HepG2 (cell line): ENCODE measurements at regions not wholly inside any gene's neighbourhood (a gene's known extent, or its start where the extent isn't known, plus 50 kb on each side); places are given as distances from the start of the nearest gene placed in this dataset.

Experiments
- ATAC-seq: fragments of 200-7000 bp; cut with Tn5 transposase; 3 replicates; pipeline ENCODE4 v1.9.1; 2020; ENCODE audit warnings: mild to moderate bottlenecking, moderate library complexity
- BruUV-seq: library from RNA; stranded (reverse); fragments of 400-500 nt; replicated peaks from 2 replicates; lab custom pipeline; 2021; lab: Mats Ljungman, UMichigan
- CTCF ChIA-PET: fragments of 300-600 bp; formaldehyde crosslinking; extraction: SDS; loops from one replicate; lab custom pipeline; 2021; ENCODE audit warnings: low total read pairs, inconsistent platforms, low intra/inter-chr PET ratio; lab: Yijun Ruan, JAX
- POLR2A ChIA-PET: fragments of 350-600 bp; sonication (Branson Sonifier 250); formaldehyde crosslinking; loops from one replicate; lab custom pipeline; 2020; ENCODE audit warnings: antibody characterized with exemption, inconsistent platforms; lab: Yijun Ruan, JAX
- DNase-seq: peaks from one replicate; pipeline ENCODE4 v3.0.0-alpha.2; 2015; ENCODE audit warnings: low spot score
- FAIRE-seq: peaks from 3 replicates; lab custom pipeline; 2011; peaks lifted over from hg19 to GRCh38; lab: Jason Lieb, UNC
- H2AFZ ChIP-seq: one replicate; pipeline ENCODE4 v1.6.1; 2011; ENCODE audit warnings: low read length, inconsistent platforms
- H3K27ac ChIP-seq: fragments of 300-600 bp; 3 replicates; pipeline ENCODE4 v1.8.0; 2011; ENCODE audit warnings: mixed run types, mild to moderate bottlenecking, mixed read lengths, low read length, inconsistent platforms; ENCODE audit not compliant: insufficient read depth; ENCODE audit errors: extremely low read length
- H3K27me3 ChIP-seq, 2 experiments: fragments of 200-600 bp in 1 of 2; 2 replicates in 1 of 2; 3 replicates in 1 of 2; pipeline versions ENCODE4 v1.6.0 to v1.8.0; 2011; ENCODE audit warnings: low read length in 2 of 2, mild to moderate bottlenecking in 2 of 2, moderate library complexity in 2 of 2, inconsistent platforms in 1 of 2; ENCODE audit not compliant: insufficient read depth in 2 of 2, control insufficient read depth in 1 of 2
- H3K36me3 ChIP-seq, 2 experiments: fragments of 200-600 bp in 1 of 2; replicated peaks in 1 of 2; 2 replicates in 1 of 2; 3 replicates in 1 of 2; pipeline versions ENCODE4 v1.5.1 to v1.8.0; 2011; ENCODE audit warnings: low read length in 2 of 2, inconsistent platforms in 1 of 2; ENCODE audit not compliant: insufficient read depth in 2 of 2, control insufficient read depth in 1 of 2
- H3K4me1 ChIP-seq: 2 replicates; pipeline ENCODE4 v1.5.1; 2012; ENCODE audit warnings: low read length, inconsistent platforms; ENCODE audit not compliant: insufficient read depth
- H3K4me2 ChIP-seq: 2 replicates; pipeline ENCODE4 v1.6.0; 2011; ENCODE audit warnings: low read depth, low read length, inconsistent platforms
- H3K4me3 ChIP-seq, 3 experiments: fragments of 200-600 bp in 1 of 3; sonication (generic), shearing (Covaris generic) in 1 of 3; replicated peaks in 1 of 3; 2 replicates each; pipeline ENCODE4 v1.5.1; 2011 to 2016; ENCODE audit warnings: low read length in 3 of 3, inconsistent platforms in 2 of 3, low read depth in 2 of 3, mild to moderate bottlenecking in 2 of 3, control low read depth in 1 of 3, mixed read lengths in 1 of 3; ENCODE audit not compliant: insufficient read depth in 1 of 3
- H3K79me2 ChIP-seq: one replicate; pipeline ENCODE4 v1.6.1; 2011; ENCODE audit warnings: low read length, inconsistent platforms; ENCODE audit not compliant: insufficient read depth
- H3K9ac ChIP-seq: 2 replicates; pipeline ENCODE4 v1.6.0; 2011; ENCODE audit warnings: mild to moderate bottlenecking, low read depth, low read length, inconsistent platforms; ENCODE audit not compliant: insufficient read depth
- H3K9me3 ChIP-seq: 2 replicates; pipeline ENCODE4 v1.5.1; 2012; ENCODE audit warnings: mild to moderate bottlenecking, low read length
- H4K20me1 ChIP-seq: 2 replicates; pipeline ENCODE4 v1.6.0; 2011; ENCODE audit warnings: inconsistent platforms, mild to moderate bottlenecking, low read length, moderate library complexity; ENCODE audit not compliant: insufficient read depth
- ATF7-NPFF ChIP-seq: sonication (generic); formaldehyde crosslinking; IDR thresholded peaks from 2 replicates; pipeline ENCODE4 v1.8.1; 2023; ENCODE audit warnings: mild to moderate bottlenecking, low read depth, missing genetic modification reagents, moderate library complexity
- DPF2 ChIP-seq: sonication (generic); formaldehyde crosslinking; IDR thresholded peaks from 2 replicates; pipeline ENCODE4 v1.4.0; 2020; ENCODE audit warnings: mild to moderate bottlenecking, low read depth, missing genetic modification reagents, borderline replicate concordance
- KDM2A ChIP-seq: sonication (generic); formaldehyde crosslinking; IDR thresholded peaks from 2 replicates; pipeline ENCODE4 v1.4.0; 2020; ENCODE audit warnings: low read depth, missing genetic modification reagents, borderline replicate concordance
- POLR2A ChIP-seq, 2 experiments: IDR thresholded peaks; 2 replicates each; pipeline ENCODE4 v1.6.1; 2011; ENCODE audit warnings: low read depth in 2 of 2, low read length in 2 of 2, mild to moderate bottlenecking in 1 of 2, moderate library complexity in 1 of 2; ENCODE audit not compliant: insufficient read depth in 1 of 2
- ZBTB38 ChIP-seq: sonication (generic); formaldehyde crosslinking; IDR thresholded peaks from 2 replicates; pipeline ENCODE4 v1.5.1; 2020; ENCODE audit warnings: mild to moderate bottlenecking, missing genetic modification reagents
- ZNF138 ChIP-seq: sonication (generic); formaldehyde crosslinking; IDR thresholded peaks from 2 replicates; pipeline ENCODE4 v1.5.0; 2020; ENCODE audit warnings: mild to moderate bottlenecking, low read depth, missing genetic modification reagents
- ZNF816 ChIP-seq: sonication (generic); formaldehyde crosslinking; IDR thresholded peaks from 2 replicates; pipeline ENCODE4 v1.8.0; 2022; ENCODE audit warnings: missing genetic modification reagents, mild to moderate bottlenecking, borderline replicate concordance
- WGBS: methylation state at CpG from one replicate; pipeline ENCODE4 v1.1.6; 2017; ENCODE audit warnings: low lambda C conversion rate; 5-methylcytosine and 5-hydroxymethylcytosine counted together
- in situ Hi-C: cut with HindIII; loops from 2 replicates; pipeline ENCODE4 v1.10.0; 2017; ENCODE audit warnings: low pct_unique_long_range_greater_than_20kb; ENCODE audit not compliant: extremely low pct_ligation_motif_present
- intact Hi-C: fragments of 100-400 bp; cut with micrococcal nuclease; formaldehyde crosslinking; loops from one replicate; pipeline ENCODE4 v1.10.0; 2022; ENCODE audit not compliant: unreplicated experiment
- TF ChIP-seq, protein P1 (sequence below): sonication (generic); formaldehyde crosslinking; IDR thresholded peaks from 2 replicates; pipeline ENCODE4 v1.4.0; 2020; ENCODE audit warnings: missing genetic modification reagents
- TF ChIP-seq, protein P2 (sequence below), 2 experiments: fragments of 450-650 bp in 1 of 2; sonication (generic) in 1 of 2; formaldehyde crosslinking; IDR thresholded peaks; 2 replicates each; pipeline versions ENCODE4 v1.5.0 to v1.8.0; 2020 to 2022; ENCODE audit warnings: mild to moderate bottlenecking in 1 of 2, missing genetic modification reagents in 1 of 2
- TF ChIP-seq, protein P3 (sequence below): sonication (generic); formaldehyde crosslinking; IDR thresholded peaks from 2 replicates; pipeline ENCODE4 v1.8.0; 2022; ENCODE audit warnings: missing genetic modification reagents, mild to moderate bottlenecking, inconsistent platforms, borderline replicate concordance

DNA sequence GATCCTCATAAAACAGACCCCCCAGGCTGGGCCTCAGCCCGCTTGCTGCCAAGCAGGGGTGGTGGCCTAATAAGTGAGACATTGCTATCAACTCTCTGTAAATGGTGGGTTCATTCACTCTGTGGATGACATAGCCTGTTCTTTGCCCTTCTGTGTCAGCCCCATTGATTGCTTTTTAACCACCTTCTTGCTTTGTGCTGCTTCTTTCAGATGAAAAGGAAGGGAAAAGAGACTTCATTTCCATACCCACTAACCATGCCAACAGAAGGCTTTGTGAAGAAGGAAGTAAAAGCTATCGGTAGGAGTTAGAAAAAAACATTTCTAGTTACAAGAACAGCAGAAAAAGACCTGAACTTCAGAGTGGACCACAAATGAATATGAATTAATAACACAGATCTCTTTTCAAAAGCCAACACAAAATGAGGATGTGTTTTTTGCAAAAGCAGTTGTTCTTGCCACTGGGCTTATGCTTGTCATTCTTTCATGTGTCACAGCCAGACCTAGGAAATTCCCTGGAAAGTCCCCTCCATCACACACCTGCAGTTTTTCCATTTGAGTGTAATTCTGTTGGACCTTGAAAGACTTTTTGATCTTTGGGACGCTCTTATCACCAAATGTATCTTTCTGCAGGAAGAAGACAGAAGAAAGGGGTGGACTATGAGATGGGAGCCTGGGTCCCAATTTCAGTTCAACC is 507.7 kb downstream of the CCDC171 start (continued):
- TF ChIP-seq, protein P1, sequence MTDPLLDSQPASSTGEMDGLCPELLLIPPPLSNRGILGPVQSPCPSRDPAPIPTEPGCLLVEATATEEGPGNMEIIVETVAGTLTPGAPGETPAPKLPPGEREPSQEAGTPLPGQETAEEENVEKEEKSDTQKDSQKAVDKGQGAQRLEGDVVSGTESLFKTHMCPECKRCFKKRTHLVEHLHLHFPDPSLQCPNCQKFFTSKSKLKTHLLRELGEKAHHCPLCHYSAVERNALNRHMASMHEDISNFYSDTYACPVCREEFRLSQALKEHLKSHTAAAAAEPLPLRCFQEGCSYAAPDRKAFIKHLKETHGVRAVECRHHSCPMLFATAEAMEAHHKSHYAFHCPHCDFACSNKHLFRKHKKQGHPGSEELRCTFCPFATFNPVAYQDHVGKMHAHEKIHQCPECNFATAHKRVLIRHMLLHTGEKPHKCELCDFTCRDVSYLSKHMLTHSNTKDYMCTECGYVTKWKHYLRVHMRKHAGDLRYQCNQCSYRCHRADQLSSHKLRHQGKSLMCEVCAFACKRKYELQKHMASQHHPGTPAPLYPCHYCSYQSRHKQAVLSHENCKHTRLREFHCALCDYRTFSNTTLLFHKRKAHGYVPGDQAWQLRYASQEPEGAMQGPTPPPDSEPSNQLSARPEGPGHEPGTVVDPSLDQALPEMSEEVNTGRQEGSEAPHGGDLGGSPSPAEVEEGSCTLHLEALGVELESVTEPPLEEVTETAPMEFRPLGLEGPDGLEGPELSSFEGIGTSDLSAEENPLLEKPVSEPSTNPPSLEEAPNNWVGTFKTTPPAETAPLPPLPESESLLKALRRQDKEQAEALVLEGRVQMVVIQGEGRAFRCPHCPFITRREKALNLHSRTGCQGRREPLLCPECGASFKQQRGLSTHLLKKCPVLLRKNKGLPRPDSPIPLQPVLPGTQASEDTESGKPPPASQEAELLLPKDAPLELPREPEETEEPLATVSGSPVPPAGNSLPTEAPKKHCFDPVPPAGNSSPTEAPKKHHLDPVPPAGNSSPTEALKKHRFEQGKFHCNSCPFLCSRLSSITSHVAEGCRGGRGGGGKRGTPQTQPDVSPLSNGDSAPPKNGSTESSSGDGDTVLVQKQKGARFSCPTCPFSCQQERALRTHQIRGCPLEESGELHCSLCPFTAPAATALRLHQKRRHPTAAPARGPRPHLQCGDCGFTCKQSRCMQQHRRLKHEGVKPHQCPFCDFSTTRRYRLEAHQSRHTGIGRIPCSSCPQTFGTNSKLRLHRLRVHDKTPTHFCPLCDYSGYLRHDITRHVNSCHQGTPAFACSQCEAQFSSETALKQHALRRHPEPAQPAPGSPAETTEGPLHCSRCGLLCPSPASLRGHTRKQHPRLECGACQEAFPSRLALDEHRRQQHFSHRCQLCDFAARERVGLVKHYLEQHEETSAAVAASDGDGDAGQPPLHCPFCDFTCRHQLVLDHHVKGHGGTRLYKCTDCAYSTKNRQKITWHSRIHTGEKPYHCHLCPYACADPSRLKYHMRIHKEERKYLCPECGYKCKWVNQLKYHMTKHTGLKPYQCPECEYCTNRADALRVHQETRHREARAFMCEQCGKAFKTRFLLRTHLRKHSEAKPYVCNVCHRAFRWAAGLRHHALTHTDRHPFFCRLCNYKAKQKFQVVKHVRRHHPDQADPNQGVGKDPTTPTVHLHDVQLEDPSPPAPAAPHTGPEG (CRISPR knock-in tag) = no peak
- TF ChIP-seq ZBTB38 (CRISPR knock-in tag) = no peak

DNA sequence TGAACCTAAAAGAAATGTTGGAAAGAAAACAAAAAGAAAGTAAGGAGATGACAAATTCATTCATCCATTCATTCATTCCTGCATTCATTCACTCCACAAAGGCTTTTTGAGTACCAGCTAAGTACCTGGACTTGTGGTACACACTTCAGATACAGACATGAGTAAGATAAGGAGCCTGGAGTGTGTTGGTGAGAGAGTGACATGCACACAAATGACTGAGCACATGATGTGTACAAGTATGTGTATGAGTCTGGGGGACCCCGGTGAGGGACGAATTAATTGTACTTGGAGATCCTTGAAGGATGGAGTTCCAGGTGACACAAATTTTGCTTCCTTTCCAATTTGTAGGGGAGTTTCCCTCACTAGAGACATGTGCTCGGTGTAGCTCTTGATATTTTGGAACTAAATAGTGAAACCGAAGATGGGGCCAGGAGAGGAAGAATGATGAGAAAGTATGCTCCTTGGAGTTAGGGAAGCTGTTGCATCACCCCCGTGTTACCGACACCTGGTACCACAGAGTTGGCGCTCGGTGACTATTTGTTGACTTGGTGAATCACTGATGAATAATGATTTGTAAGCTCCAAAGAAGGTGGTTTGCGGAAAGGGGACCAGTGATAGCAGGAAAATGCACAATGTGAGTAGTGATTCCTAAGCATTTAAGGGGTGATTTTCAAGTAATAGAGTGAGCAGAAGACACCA is 509.8 kb downstream of the CCDC171 start:
- CTCF ChIA-PET = no interaction called here
- Histone ChIP-seq H3K4me2 (no peak overlapping the region), H3K79me2 (no peaks in the 10 kb centered on the region), H3K36me3 (no peaks in the 10 kb centered on the region), H2AFZ (no peak overlapping the region), H3K27ac (no peak overlapping the region), H3K4me3 (no peak overlapping the region), H3K9me3 (no peaks in the 10 kb centered on the region), H4K20me1 (no peaks in the 10 kb centered on the region), H3K27me3 (no peaks in the 10 kb centered on the region), H3K9ac (no peak overlapping the region), H3K4me1 (no peaks in the 10 kb centered on the region)
- in situ Hi-C loops = no loop called here
- no TSS peak for BruUV-seq
- no peak for ATAC-seq
- FAIRE-seq = no peak
- intact Hi-C loops = no loop called here
- POLR2A ChIA-PET = no interaction called here
- 21% methylated on average over 9 of the region's 9 CpGs for WGBS
- no peak for DNase-seq
- TF ChIP-seq POLR2A (IDR thresholded peaks at IDR 0.05; ENCODE audit: insufficient read depth in 1 of 2, low read depth in 2 of 2, low read length in 2 of 2) (no peak), DPF2 (CRISPR knock-in tag) (no peak), KDM2A (CRISPR knock-in tag) (no peak), ZNF816 (CRISPR knock-in tag) (no peak), ATF7-NPFF (CRISPR knock-in tag) (no peak), ZNF138 (CRISPR knock-in tag) (no peak)
- TF ChIP-seq, protein P2, sequence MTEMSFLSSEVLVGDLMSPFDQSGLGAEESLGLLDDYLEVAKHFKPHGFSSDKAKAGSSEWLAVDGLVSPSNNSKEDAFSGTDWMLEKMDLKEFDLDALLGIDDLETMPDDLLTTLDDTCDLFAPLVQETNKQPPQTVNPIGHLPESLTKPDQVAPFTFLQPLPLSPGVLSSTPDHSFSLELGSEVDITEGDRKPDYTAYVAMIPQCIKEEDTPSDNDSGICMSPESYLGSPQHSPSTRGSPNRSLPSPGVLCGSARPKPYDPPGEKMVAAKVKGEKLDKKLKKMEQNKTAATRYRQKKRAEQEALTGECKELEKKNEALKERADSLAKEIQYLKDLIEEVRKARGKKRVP (CRISPR knock-in tag; IDR thresholded peaks at IDR 0.05) = peak in 1 of 2 experiments; percentile 68; a peak in 1 of 4 replicates
- TF ChIP-seq, protein P3, sequence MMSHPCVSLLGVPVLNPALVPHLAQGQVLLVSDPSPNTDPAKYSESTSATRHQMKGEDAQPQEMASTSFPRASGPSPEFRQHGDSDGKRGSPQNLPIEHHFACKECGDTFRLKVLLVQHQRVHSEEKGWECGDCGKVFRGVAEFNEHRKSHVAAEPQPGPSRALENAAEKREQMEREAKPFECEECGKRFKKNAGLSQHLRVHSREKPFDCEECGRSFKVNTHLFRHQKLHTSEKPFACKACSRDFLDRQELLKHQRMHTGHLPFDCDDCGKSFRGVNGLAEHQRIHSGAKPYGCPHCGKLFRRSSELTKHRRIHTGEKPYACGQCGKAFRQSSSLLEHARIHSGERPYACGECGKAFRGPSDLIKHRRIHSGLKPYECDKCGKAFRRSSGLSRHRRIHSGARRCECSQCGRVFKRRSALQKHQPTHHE = no peak
